Colonic mucosa (tissue), 4 donors: ENCODE measurements at regions not wholly inside any gene's neighbourhood (a gene's known extent, or its start where the extent isn't known, plus 50 kb on each side); places are given as distances from the start of the nearest gene placed in this dataset.

Experiments
- DNase-seq: peaks from one replicate; pipeline ENCODE4 v3.0.0-alpha.2; 2020
- H3K27ac ChIP-seq: fragments of 200-600 bp; one replicate; pipeline ENCODE4 v1.8.0; 2021
- H3K27me3 ChIP-seq: fragments of 200-600 bp; one replicate; pipeline ENCODE4 v1.8.0; 2021
- H3K36me3 ChIP-seq: fragments of 200-600 bp; one replicate; pipeline ENCODE4 v1.8.0; 2021
- H3K4me1 ChIP-seq: fragments of 200-600 bp; one replicate; pipeline ENCODE4 v1.8.0; 2021; ENCODE audit warnings: mild to moderate bottlenecking
- H3K4me3 ChIP-seq: fragments of 200-600 bp; one replicate; pipeline ENCODE4 v1.8.0; 2021
- H3K9ac ChIP-seq, 2 donors: one replicate each; pipeline ENCODE4 v1.7.0; 2013; ENCODE audit warnings: control low read depth in 2 of 2, low read depth in 2 of 2, low read length in 2 of 2
- H3K9me3 ChIP-seq: fragments of 200-600 bp; one replicate; pipeline ENCODE4 v1.8.0; 2021
- intact Hi-C: fragments of 100-400 bp; cut with DNase I; formaldehyde crosslinking; loops from one replicate; pipeline ENCODE4 v1.14.1; 2022
- TF ChIP-seq, protein P1 (sequence below): fragments of 200-600 bp; IDR thresholded peaks from one replicate; pipeline ENCODE4 v1.8.0; 2022; ENCODE audit warnings: antibody characterized with exemption, mild to moderate bottlenecking
- donor health status: healthy.
- donor health status: DM: no; HTN: no; CAD: no.
- donor health status: DM: no; HTN: no; CAD: no.

- TF ChIP-seq, protein P1, sequence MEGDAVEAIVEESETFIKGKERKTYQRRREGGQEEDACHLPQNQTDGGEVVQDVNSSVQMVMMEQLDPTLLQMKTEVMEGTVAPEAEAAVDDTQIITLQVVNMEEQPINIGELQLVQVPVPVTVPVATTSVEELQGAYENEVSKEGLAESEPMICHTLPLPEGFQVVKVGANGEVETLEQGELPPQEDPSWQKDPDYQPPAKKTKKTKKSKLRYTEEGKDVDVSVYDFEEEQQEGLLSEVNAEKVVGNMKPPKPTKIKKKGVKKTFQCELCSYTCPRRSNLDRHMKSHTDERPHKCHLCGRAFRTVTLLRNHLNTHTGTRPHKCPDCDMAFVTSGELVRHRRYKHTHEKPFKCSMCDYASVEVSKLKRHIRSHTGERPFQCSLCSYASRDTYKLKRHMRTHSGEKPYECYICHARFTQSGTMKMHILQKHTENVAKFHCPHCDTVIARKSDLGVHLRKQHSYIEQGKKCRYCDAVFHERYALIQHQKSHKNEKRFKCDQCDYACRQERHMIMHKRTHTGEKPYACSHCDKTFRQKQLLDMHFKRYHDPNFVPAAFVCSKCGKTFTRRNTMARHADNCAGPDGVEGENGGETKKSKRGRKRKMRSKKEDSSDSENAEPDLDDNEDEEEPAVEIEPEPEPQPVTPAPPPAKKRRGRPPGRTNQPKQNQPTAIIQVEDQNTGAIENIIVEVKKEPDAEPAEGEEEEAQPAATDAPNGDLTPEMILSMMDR = no peak
Observed at GRCh38 chr18:67269206-67269605, 247.3 kb downstream of the DSEL start.

GRCh38 chr18:67268530-67268929 is 248.0 kb downstream of the DSEL start:
- DNase-seq = no peak
- Histone ChIP-seq H3K27ac (no peak overlapping the region), H3K9me3 (no peaks in the 10 kb centered on the region), H3K36me3 (no peaks in the 10 kb centered on the region), H3K4me1 (no peaks in the 10 kb centered on the region), H3K9ac (no peak overlapping the region), H3K27me3 (no peaks in the 10 kb centered on the region), H3K4me3 (no peak overlapping the region)
- TF ChIP-seq, protein P1 = no peak
- intact Hi-C loops = no loop called here

More at GRCh38 chr18:67269206-67269605, 247.3 kb downstream of the DSEL start:
- no peaks in the 10 kb centered on the region for H3K4me1 ChIP-seq
- H3K27me3 ChIP-seq = no peaks in the 10 kb centered on the region
- H3K36me3 ChIP-seq = no peaks in the 10 kb centered on the region
- intact Hi-C loops = no loop called here
- no peaks in the 10 kb centered on the region for H3K9me3 ChIP-seq
- H3K4me3 ChIP-seq = no peak overlapping the region
- no peak overlapping the region for H3K27ac ChIP-seq
- H3K9ac ChIP-seq = no peak overlapping the region
- no peak for DNase-seq

- no peaks in the 10 kb centered on the region for H3K36me3 ChIP-seq
- no peaks in the 10 kb centered on the region for H3K27me3 ChIP-seq
- intact Hi-C loops = no loop called here
- H3K4me1 ChIP-seq = no peaks in the 10 kb centered on the region
- TF ChIP-seq, protein P1 = no peak
- H3K27ac ChIP-seq = no peak overlapping the region
- no peak for DNase-seq
- H3K9me3 ChIP-seq = no peaks in the 10 kb centered on the region
- no peak overlapping the region for H3K4me3 ChIP-seq
- no peak overlapping the region for H3K9ac ChIP-seq
Observed at GRCh38 chr18:67266246-67267237, 250.0 kb downstream of the DSEL start.

DNA sequence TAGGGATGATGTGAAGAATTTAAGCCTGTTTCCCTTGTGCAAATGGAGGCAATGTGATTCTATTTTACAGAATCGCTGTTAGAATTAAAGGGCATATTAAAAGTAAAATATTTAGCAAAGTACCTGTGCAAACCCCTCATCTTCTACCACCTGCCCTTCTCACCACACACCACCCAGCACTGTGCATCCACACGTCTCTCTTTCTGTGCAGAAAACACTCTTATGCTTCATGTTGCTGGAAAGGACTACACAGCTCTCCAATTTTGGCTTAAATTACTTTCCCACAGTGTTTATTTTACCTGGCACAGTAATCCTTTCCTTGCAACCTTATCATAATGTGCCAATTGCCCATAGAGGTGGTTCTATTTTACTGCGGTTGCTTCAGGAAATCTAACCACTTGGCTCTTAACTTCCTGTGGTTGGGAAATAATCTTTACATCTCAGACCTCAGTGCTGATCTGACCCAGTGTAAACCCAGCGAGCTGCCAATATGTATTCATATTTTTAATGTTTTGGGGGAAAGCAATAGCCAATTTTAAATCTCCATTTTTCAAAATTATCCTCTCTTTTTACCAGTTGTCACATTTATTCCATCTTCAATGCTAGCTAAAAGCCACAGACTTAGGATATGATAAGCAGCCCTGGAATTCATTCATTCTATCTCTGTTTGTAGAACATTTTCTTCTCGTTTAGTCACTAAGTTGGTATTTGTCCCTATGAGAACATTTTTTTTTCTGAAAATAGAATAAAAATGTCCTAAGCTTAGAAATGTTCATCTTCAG is 250.9 kb downstream of the DSEL start:
- Histone ChIP-seq H3K36me3 (no peaks in the 10 kb centered on the region), H3K27ac (no peak overlapping the region), H3K27me3 (no peaks in the 10 kb centered on the region), H3K4me1 (no peaks in the 10 kb centered on the region), H3K9ac (no peak overlapping the region), H3K9me3 (no peaks in the 10 kb centered on the region), H3K4me3 (no peak overlapping the region)
- TF ChIP-seq, protein P1 = no peak
- intact Hi-C loops = no loop called here
- DNase-seq = no peak

GRCh38 chr18:67261931-67262552 is 254.5 kb downstream of the DSEL start:
- intact Hi-C loops = no loop called here
- Histone ChIP-seq H3K4me3 (no peak overlapping the region), H3K27ac (no peak overlapping the region)

More at GRCh38 chr18:67261931-67262552, 254.5 kb downstream of the DSEL start:
- Histone ChIP-seq H3K4me1 (no peaks in the 10 kb centered on the region), H3K9ac (no peak overlapping the region), H3K36me3 (no peaks in the 10 kb centered on the region), H3K27me3 (no peaks in the 10 kb centered on the region), H3K9me3 (no peaks in the 10 kb centered on the region)
- no peak for DNase-seq
- TF ChIP-seq, protein P1 = no peak
